HepG2 (cell line): ENCODE measurements at regions not wholly inside any gene's neighbourhood (a gene's known extent, or its start where the extent isn't known, plus 50 kb on each side); places are given as distances from the start of the nearest gene placed in this dataset.
A peak's percentile ranks its signal among the peaks of the same experiment; 100 is the strongest.

Experiments
- AGO1 ChIP-seq: fragments of 200-400 bp; formaldehyde crosslinking; IDR thresholded peaks from 2 replicates; pipeline ENCODE4 v1.6.1; 2017; ENCODE audit warnings: mild to moderate bottlenecking, low read depth, low read length, moderate library complexity; ENCODE audit not compliant: poor library complexity, severe bottlenecking
- CENPX ChIP-seq: sonication (generic); formaldehyde crosslinking; IDR thresholded peaks from 2 replicates; pipeline ENCODE4 v1.9.0; 2021; ENCODE audit warnings: mild to moderate bottlenecking, missing genetic modification reagents, moderate library complexity
- HNF4A ChIP-seq: sonication (generic); formaldehyde crosslinking; IDR thresholded peaks from 2 replicates; pipeline ENCODE4 v1.4.0; 2020; ENCODE audit warnings: missing genetic modification reagents
- HNF4G ChIP-seq, 2 experiments: sonication (generic) in 1 of 2; formaldehyde crosslinking in 1 of 2; IDR thresholded peaks; 2 replicates each; pipeline versions ENCODE4 v1.4.0 to v1.6.1; 2011 to 2020; ENCODE audit warnings: borderline replicate concordance in 2 of 2, low read depth in 2 of 2, mild to moderate bottlenecking in 2 of 2, low read length in 1 of 2, missing genetic modification reagents in 1 of 2, moderate library complexity in 1 of 2
- HNRNPK ChIP-seq: fragments of 200-400 bp; formaldehyde crosslinking; IDR thresholded peaks from 2 replicates; pipeline ENCODE4 v1.6.1; 2018; ENCODE audit warnings: low read length, low read depth, moderate library complexity, mild to moderate bottlenecking; ENCODE audit not compliant: poor library complexity, severe bottlenecking
- MBD4 ChIP-seq: IDR thresholded peaks from 2 replicates; pipeline ENCODE4 v1.6.1; 2012; ENCODE audit warnings: low read length, inconsistent platforms, borderline replicate concordance
- PAF1 ChIP-seq: IDR thresholded peaks from 2 replicates; pipeline ENCODE4 v1.6.1; 2016; ENCODE audit warnings: missing genetic modification reagents, missing compliant biosample characterization
- PPARG ChIP-seq: conservative IDR thresholded peaks from 2 replicates; pipeline ENCODE4 v1.6.1; 2016; ENCODE audit warnings: missing biosample characterization, missing genetic modification reagents
- SAP130 ChIP-seq: IDR thresholded peaks from 2 replicates; pipeline ENCODE4 v1.6.1; 2016; ENCODE audit warnings: low read depth
- ZMYM4 ChIP-seq: sonication (generic); formaldehyde crosslinking; IDR thresholded peaks from 2 replicates; pipeline ENCODE4 v1.8.1; 2023; ENCODE audit warnings: mild to moderate bottlenecking, missing genetic modification reagents
- ZNF230 ChIP-seq: sonication (generic); formaldehyde crosslinking; IDR thresholded peaks from 2 replicates; pipeline ENCODE4 v1.4.0; 2020; ENCODE audit warnings: mild to moderate bottlenecking, missing genetic modification reagents
- ZNF446 ChIP-seq: sonication (generic); formaldehyde crosslinking; IDR thresholded peaks from 2 replicates; pipeline ENCODE4 v1.5.0; 2020; ENCODE audit warnings: mild to moderate bottlenecking, missing genetic modification reagents
- ZNF577 ChIP-seq: sonication (generic); formaldehyde crosslinking; IDR thresholded peaks from 2 replicates; pipeline ENCODE4 v1.4.0; 2020; ENCODE audit warnings: mild to moderate bottlenecking, low read depth, missing genetic modification reagents, borderline replicate concordance
- ZNF772 ChIP-seq: sonication (generic); formaldehyde crosslinking; IDR thresholded peaks from 2 replicates; pipeline ENCODE4 v1.5.0; 2020; ENCODE audit warnings: mild to moderate bottlenecking, missing genetic modification reagents
- ZNF777 ChIP-seq: sonication (generic); formaldehyde crosslinking; IDR thresholded peaks from 2 replicates; pipeline ENCODE4 v1.4.0; 2020; ENCODE audit warnings: missing genetic modification reagents
- TF ChIP-seq, protein P1 (sequence below): IDR thresholded peaks from 2 replicates; pipeline ENCODE4 v1.6.1; 2016; ENCODE audit warnings: control low read depth
- TF ChIP-seq, protein P2 (sequence below): sonication (generic); formaldehyde crosslinking; IDR thresholded peaks from 2 replicates; pipeline ENCODE4 v1.4.0; 2020; ENCODE audit warnings: mild to moderate bottlenecking, missing genetic modification reagents, borderline replicate concordance
- TF ChIP-seq, protein P3 (sequence below): sonication (generic); formaldehyde crosslinking; IDR thresholded peaks from 2 replicates; pipeline ENCODE4 v1.5.1; 2020; ENCODE audit warnings: missing genetic modification reagents, mild to moderate bottlenecking, borderline replicate concordance
- TF ChIP-seq, protein P4 (sequence below): sonication (generic); formaldehyde crosslinking; IDR thresholded peaks from 2 replicates; pipeline ENCODE4 v1.4.0; 2020; ENCODE audit warnings: mild to moderate bottlenecking, missing genetic modification reagents
- TF ChIP-seq, protein P5 (sequence below): sonication (generic); formaldehyde crosslinking; IDR thresholded peaks from 2 replicates; pipeline ENCODE4 v1.8.0; 2022; ENCODE audit warnings: mild to moderate bottlenecking, missing genetic modification reagents, borderline replicate concordance

DNA sequence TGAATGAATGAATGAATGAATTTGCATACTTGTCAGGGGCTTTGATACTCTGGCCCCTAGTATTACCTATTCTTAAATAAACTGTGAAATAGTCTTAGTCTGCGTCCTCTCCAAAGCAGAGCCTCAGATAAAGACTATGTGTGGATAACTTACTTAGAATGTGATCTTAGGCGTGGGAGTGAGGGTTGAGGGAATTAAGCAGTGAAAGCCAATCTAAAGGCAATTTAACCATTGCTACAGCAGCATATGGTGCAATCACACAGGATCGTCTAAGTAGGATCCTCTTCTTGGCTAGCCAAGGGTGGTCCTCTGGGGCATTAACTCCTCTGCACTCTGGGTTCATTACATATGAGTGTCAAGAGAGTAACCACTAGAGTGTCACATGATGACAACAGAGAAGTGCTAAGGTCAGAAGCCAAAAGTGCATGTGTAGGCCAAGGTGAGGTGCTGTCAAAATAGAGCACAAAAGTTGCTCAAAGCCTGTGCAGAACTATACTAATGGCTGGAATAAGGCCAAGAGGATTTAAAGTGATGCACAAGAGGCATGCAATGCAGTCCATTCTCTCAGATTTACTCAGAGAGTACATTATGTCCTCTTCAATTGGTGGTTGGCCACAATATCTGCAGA is 274.4 kb upstream of the SEMA6A start (continued):
- TF ChIP-seq ZNF446 (CRISPR knock-in tag), result no peak
- TF ChIP-seq CENPX (CRISPR knock-in tag), result no peak
- TF ChIP-seq ZMYM4 (CRISPR knock-in tag), result peak; percentile 66
- TF ChIP-seq ZNF230, result no peak
- TF ChIP-seq, protein P1, sequence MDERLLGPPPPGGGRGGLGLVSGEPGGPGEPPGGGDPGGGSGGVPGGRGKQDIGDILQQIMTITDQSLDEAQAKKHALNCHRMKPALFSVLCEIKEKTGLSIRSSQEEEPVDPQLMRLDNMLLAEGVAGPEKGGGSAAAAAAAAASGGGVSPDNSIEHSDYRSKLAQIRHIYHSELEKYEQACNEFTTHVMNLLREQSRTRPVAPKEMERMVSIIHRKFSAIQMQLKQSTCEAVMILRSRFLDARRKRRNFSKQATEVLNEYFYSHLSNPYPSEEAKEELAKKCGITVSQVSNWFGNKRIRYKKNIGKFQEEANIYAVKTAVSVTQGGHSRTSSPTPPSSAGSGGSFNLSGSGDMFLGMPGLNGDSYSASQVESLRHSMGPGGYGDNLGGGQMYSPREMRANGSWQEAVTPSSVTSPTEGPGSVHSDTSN (CRISPR knock-in tag), result no peak
- TF ChIP-seq, protein P2, sequence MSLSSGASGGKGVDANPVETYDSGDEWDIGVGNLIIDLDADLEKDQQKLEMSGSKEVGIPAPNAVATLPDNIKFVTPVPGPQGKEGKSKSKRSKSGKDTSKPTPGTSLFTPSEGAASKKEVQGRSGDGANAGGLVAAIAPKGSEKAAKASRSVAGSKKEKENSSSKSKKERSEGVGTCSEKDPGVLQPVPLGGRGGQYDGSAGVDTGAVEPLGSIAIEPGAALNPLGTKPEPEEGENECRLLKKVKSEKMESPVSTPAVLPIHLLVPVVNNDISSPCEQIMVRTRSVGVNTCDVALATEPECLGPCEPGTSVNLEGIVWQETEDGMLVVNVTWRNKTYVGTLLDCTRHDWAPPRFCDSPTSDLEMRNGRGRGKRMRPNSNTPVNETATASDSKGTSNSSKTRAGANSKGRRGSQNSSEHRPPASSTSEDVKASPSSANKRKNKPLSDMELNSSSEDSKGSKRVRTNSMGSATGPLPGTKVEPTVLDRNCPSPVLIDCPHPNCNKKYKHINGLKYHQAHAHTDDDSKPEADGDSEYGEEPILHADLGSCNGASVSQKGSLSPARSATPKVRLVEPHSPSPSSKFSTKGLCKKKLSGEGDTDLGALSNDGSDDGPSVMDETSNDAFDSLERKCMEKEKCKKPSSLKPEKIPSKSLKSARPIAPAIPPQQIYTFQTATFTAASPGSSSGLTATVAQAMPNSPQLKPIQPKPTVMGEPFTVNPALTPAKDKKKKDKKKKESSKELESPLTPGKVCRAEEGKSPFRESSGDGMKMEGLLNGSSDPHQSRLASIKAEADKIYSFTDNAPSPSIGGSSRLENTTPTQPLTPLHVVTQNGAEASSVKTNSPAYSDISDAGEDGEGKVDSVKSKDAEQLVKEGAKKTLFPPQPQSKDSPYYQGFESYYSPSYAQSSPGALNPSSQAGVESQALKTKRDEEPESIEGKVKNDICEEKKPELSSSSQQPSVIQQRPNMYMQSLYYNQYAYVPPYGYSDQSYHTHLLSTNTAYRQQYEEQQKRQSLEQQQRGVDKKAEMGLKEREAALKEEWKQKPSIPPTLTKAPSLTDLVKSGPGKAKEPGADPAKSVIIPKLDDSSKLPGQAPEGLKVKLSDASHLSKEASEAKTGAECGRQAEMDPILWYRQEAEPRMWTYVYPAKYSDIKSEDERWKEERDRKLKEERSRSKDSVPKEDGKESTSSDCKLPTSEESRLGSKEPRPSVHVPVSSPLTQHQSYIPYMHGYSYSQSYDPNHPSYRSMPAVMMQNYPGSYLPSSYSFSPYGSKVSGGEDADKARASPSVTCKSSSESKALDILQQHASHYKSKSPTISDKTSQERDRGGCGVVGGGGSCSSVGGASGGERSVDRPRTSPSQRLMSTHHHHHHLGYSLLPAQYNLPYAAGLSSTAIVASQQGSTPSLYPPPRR (CRISPR knock-in tag), result 0 out of 2 replicates have a peak, but pooled peaks have one; percentile 25
- peak; percentile 45 for TF ChIP-seq SAP130 (CRISPR knock-in tag)
- TF ChIP-seq, protein P3, sequence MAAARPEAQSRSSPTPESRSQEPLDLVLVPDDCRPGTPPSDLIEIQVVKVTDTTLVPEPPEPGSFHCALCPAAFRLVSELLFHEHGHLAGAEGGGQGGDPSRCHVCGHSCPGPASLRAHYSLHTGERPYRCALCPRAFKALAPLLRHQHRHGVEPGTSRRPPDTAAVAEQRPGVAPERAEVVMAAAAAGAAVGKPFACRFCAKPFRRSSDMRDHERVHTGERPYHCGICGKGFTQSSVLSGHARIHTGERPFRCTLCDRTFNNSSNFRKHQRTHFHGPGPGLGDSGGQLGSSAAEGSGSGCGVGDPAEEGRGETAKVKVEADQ, result no peak
- no peak for TF ChIP-seq MBD4
- TF ChIP-seq HNF4G (IDR thresholded peaks at IDR 0.05; ENCODE audit: borderline replicate concordance, low read depth, low read length), result peak; percentile 68
- TF ChIP-seq HNF4G (CRISPR knock-in tag; IDR thresholded peaks at IDR 0.05; ENCODE audit: borderline replicate concordance, low read depth), result no peak
- no peak for TF ChIP-seq ZNF577 (CRISPR knock-in tag)
- peak; percentile 87 for TF ChIP-seq HNF4A
- TF ChIP-seq, protein P4, sequence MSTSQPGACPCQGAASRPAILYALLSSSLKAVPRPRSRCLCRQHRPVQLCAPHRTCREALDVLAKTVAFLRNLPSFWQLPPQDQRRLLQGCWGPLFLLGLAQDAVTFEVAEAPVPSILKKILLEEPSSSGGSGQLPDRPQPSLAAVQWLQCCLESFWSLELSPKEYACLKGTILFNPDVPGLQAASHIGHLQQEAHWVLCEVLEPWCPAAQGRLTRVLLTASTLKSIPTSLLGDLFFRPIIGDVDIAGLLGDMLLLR (CRISPR knock-in tag), result no peak
- TF ChIP-seq HNRNPK, result no peak
- TF ChIP-seq ZNF772 (CRISPR knock-in tag), result no peak
- TF ChIP-seq ZNF777, result no peak
- TF ChIP-seq AGO1, result no peak
- TF ChIP-seq PPARG (CRISPR knock-in tag), result 0 out of 2 replicates have a peak, but pooled peaks have one; percentile 23
- TF ChIP-seq PAF1 (CRISPR knock-in tag), result no peak
- TF ChIP-seq, protein P5, sequence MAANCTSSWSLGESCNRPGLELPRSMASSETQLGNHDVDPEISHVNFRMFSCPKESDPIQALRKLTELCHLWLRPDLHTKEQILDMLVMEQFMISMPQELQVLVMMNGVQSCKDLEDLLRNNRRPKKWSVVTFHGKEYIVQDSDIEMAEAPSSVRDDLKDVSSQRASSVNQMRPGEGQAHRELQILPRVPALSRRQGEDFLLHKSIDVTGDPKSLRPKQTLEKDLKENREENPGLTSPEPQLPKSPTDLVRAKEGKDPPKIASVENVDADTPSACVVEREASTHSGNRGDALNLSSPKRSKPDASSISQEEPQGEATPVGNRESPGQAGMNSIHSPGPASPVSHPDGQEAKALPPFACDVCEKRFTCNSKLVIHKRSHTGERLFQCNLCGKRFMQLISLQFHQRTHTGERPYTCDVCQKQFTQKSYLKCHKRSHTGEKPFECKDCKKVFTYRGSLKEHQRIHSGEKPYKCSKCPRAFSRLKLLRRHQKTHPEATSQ, result no peak
